Fibroblast of skin of scalp (primary cell): ENCODE measurements at regions not wholly inside any gene's neighbourhood (a gene's known extent, or its start where the extent isn't known, plus 50 kb on each side); places are given as distances from the start of the nearest gene placed in this dataset.
A peak's percentile ranks its signal among the peaks of the same experiment; 100 is the strongest.
"Not testable (repeated sequence)": the region's sequence is repeated elsewhere in the genome, so short reads cannot be mapped to it uniquely, and the experiment has no call there.

Source experiments
- DNase-seq: peaks from one replicate; pipeline ENCODE4 v3.0.0-alpha.2; 2013

DNA sequence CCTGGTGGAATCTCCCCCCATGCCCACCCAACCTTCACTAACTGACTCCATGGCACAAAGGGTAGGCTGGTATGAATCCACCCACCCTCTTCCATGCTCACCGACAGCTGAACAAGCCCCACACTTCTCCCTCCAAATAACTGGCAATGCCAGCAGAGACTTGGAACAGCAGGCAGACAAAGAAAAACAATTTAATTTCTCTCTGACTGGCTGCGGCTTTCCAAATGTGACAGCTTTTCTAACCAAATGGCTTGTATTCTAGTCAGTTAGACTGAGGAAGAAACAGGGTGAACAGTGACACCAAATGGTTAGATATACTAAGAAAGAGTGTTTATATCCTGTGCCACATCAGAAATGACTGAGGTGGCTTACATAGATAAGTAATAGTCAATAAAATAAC lies 199.3 kb upstream of the ADAMTS3 start:
- no peak for DNase-seq

DNA sequence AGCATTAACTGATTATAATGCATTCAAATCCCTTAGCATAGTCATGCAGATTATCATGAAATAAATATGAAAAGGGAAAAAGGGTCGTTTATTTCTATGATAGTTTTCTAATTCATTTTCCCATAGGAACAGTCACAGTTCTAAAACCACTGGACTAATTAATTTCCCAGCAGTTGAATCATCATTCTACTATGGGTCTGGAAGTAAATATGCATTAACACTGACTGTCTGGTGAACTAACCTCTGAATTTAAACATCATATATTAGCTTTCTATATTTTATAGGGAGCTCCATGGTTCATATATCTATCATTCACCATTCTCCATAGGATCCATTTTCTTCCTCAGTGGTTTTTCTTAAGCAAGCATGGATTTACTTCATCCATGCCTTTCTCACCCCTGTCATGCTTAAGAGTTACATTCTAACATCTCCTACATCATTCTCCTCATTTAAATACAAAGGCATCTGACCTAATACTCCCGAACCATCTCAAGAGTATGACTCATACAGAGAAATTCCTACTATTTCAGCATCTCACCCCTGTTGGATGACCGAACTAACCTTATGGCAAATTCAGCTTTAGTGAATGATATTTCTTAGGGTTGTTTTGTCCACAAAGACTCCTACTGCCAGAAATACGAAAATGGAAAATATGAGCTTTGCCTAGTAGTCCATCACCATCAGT lies 198.7 kb upstream of the ADAMTS3 start:
- peak; percentile 29 for DNase-seq

DNA sequence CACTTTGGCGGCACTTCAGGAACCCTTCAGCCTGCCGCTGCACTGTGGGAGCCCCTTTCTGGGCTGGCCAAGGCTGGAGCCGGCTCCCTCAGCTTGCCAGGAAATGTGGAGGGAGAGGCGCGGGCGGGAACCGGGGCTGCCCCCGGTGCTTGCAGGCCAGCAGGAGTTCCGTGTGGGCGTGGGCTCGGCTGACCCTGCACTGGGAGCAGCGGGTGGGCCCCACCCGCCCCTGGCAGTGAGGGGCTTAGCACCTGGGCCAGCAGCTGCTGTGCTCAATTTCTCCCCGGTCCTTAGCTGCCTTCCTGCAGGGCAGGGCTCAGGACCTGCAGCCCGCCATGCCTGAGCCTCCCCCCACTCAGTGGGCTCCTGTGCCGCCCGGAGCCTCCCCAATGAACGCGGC lies 196.8 kb upstream of the ADAMTS3 start:
- DNase-seq: not testable (repeated sequence)

DNA sequence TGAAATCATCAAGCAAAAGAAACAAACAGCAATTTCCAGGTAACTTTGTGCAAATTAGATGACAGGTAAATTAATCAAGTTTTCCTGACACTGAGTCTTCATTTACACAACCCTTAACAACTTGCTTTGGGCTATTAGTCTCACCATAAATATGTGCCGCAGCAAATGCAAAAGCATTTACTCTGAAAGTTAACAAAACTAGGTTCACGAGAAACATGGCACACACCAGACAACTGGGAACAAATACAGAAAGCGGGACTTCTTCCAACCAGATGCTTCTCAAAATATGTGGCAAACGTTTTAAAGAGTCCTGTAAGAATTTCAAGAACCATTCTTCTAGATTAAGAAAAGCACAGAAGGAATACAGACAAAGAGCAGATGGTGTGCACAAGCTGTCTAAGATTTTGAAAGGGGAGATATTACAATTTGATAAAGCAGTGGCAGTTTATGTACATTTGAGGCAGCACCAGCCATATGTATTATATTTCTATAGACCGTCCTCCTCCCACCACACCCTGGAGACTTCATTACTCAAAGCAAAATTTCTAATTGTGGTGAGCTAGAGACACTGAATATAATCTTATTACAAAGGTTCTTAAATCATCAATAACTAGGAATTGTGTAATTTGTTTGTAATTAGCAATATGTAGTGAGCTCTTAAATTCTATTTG lies 192.5 kb upstream of the ADAMTS3 start:
- DNase-seq: no peak

DNA sequence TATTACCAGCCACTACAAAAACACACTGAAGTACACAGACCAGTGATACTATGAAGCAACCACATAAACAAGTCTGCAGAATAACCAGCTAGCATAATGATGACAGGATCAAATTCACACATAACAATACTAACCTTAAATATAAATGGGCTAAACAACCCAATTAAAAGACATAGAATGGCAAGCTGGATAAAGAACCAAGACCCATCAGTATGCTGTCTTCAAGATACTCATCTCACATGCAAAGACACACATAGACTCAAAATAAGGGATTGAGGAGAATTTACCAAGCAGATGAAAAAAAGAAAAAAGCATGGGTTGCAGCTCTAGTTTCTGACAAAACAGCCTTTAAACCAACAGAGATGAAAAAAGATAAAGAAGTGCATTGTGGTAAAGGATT lies 184.4 kb upstream of the ADAMTS3 start:
- not testable (repeated sequence) for DNase-seq

DNA sequence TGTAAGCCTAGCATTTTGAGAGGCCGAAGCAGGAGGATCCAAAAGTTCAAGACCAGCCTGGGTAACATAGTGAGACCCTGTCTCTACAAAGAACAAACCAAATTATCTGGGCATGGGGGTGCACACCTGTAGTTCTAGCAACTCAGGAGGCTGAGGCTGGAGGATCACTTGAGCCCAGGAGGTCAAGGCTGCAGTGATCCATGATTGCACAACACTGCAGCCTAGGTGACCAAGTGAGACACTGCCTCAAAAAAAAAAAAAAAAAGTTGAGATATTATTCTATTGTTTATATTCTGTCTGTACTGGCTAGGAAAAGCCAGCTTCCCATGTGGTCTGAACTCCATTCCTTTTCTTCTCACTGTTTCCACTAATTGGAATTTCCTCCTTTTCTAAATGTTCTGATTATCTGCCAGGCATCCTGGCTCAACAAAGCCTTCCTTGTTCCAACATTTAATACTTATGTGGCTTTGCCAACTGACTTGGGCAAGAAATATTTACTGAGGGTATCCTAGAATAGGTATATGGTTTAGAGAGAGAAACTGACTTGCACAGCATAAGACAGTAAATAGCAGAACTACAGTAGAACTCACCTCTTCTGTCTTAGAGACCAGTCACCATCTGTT lies 175.2 kb upstream of the ADAMTS3 start:
- no peak for DNase-seq

DNA sequence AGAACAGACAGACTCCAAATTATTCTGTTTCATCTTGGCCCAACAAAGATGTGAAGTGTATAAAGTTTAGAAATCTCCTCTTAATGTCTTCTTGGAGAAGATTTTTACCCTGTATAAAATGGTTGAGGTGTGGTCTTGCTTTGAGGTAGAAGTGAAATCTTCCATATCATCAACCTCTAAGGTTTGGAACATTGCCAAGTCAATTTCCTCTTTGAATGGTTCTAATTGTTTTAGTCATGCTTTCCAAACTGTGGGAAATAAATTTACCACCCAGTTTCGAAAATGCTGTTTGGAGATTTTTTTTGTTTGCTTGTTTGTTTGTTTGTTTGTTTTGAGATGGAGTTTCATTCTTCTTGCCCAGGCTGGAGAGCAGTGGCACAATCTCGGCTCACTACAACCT lies 174.1 kb upstream of the ADAMTS3 start:
- no peak for DNase-seq

DNA sequence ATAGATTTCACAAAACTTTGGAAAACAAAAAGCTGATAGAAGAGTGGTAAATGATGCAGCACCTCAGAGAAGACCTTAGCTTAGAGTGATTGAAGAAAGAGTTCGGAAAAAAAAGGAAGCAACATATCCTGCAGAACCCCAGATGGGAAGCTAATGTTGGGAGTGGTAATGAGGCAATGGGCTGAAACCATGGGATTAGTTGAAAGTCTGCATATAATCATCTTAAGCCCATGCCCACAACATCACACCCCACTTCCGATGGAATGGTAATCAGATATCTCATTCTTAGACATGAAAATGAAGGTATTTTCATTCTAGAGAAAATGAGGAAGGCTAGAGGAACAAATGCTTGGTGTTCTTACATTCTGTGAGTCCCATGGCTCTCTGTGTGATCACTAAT lies 146.3 kb upstream of the ADAMTS3 start:
- no peak for DNase-seq

DNA sequence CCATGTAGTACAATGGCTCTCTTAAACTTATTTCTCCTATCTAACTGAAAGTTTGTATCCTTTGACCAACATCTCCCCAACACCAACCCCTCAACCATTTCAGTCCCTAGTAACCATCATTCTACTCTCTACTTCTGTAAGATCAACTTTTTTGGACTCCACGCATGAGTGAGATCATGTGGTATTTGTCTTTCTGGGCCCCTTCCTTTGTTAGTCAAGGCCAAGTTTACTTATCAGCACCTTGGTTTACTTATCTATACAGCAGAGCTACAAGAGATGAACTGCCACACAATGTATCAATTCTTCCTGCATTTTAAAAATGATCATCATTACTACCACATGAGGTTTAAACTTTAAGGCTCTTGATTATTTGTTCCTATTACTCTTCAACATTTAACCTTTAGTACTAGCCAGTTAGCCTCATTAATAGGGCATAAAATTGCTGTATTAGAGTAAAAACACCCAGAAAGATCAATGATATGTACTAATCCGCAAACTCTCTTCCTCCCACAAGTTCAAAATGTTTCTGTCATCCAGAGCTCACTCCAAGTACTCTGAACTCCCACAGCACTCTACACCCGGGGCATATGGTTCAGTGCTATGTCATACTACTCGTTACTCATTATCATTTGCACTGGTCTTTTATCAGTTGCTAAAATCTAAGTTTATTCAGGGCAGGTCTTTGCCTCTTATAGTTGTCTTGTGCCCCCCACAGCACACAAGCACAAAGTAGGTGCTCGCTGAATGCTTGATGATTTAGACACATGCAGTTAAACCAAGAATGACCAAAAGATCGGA lies 145.7 kb upstream of the ADAMTS3 start:
- DNase-seq: no peak

DNA sequence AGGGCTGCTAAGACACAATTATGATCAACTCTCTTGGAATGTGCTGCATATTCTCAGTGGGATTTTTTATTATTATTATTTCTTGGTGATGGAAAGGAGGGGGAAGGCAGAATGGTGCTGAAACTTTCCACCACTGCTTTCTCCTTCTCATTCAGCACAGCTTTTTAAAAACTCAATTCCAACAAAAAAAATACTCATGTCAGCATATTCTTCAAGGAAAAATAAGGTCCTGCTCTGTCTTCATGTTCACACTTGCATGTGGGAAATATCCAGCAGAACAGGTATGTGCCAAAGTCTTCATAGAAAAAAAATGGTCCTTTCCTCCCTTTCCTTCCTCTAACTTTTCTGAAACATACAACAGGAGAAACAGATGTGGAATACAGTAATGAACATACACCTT lies 144.0 kb upstream of the ADAMTS3 start:
- DNase-seq: no peak

DNA sequence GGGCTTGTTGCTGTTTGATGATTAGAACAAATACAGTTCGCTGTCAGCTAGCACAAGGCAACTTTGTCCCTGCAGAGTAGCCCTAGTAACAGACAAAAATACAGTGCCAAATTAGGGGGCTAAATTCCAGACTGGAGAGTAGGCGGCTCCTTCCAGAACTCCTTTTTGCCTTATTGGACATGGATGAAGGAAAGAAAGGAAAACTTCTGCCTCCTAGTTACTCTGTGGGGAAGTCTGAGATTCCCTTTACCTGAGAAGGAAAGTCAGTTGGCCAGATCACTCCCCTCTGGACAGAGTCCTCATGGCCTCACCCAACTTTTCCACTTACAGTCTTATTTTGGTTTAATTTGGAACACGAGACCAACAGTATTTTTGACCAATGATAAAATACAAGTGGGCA lies 140.5 kb upstream of the ADAMTS3 start:
- DNase-seq: no peak

DNA sequence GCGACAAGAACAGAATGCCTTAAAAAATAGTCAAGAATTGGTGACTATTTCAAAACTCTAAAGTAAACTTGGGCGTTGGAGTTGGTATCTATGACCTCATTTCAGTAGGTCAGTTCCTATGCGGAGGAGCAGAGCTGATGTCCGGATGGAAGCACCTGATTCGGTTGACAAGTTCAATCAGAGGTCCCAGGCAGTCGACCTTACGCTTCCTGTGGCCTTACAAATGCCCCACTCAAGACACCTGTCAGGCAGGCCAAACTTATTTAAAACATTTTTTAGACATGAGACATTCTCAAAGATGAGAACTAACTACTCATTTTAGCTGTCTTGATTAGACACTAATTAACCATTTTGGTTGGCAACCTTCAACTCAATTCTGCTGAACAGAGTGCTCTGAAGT lies 137.7 kb upstream of the ADAMTS3 start:
- no peak for DNase-seq

DNA sequence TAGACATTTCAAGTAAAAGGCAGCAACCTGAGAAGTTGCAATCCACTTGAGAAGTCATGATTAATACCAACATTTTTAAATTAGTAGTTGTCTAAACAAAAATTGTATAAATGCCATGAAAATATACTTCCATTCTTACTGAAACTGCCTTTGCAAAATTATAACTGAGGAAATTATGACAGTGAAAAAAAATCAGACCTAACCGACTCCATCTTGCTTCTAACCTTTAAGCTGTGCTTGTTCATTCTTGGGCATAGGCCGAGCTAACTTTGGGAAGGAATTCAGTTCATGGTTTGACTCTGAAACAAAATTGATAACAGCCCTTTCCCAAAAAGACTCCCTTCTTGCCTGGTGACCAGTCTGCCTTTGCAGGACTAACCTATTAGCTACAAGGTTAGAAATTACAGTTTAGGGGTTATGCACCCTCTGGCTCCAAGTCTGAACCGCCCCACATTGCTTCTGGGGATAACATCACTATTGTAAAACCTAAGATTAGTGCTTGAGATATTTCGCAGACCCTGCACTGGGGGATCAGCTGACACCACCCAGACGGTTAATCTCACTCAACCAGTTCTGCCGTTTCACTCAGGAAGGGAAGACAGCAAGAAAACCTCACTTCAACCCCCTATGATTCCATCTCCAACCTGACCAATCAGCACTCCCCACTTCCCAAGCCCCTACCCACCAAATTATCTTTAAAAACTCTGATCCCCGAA lies 136.1 kb upstream of the ADAMTS3 start:
- DNase-seq: not testable (repeated sequence)

DNA sequence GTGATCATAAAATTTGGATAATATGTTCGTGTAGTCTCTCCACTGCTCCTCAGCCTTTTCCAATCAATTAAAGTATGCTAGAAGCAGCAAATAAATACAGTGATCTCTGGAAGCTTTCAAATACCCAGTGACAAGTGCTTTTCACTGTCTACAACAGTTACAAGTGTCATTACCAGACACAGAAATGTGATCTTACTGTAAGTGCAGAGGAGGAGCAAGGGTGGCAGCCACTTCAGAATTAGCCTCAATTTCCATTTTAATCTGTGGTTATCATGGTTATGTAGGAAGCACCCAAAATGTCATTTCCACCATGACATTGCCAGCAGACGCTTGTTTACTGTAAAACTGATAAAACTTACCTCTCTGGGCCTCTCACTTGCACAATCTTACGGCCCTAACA lies 133.9 kb upstream of the ADAMTS3 start:
- DNase-seq: no peak

DNA sequence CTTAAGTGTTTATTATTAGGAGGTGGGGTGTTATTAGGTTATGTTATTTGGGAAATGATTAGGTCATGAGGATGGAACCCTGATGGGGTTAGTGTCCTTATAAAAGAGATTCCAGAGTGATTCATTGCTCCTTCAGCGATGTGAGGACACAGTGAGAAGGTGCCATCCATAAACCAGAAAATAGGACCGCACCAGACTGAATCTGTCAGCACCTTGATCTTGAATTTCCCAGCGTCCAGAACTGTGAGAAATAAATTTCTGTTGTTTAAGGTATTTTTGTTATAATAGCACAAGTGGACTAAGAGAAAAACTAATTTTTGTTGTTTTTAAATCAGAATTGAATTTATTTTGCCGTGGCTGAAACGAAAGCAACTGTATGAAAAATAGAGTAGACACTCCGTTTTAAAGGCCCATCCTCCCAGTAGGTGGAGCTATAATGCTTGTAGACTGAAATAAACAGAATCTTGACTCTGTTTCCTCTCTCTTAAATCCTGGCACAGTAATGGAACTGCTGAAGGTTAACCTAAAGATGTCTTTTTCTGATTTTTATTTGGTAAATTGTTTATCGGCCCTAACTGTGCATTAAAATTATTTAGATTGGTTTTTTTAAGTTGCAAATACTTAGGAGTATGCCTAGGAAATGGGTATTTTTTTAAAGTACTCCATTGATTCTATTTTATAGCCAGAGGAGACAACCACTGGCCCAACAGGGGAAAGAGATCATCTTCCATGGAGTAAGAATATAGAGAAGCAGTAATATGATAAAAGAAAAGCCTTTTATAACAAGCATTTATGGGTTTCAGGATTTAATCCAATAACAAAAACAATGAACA lies 133.2 kb upstream of the ADAMTS3 start:
- peak; percentile 56 for DNase-seq

DNA sequence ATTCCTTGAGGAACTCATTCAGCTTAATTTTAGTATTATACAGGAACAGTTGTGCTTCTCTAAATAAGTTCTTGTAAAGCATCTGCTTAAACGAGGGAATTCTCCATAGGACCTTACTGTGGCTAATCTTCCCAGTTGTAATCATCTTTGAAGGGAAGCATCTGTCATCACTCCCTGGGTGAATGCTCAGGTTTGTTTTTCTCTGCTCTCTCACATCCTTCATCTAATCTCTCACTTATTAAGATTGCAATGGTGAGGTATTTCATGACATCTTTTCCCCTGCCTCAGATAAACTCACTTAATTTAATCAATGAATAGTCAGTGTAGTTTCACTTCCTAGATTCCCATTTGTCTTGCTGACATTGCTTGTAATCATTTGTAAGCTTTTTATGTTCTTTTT lies 121.8 kb upstream of the ADAMTS3 start:
- DNase-seq: no peak

DNA sequence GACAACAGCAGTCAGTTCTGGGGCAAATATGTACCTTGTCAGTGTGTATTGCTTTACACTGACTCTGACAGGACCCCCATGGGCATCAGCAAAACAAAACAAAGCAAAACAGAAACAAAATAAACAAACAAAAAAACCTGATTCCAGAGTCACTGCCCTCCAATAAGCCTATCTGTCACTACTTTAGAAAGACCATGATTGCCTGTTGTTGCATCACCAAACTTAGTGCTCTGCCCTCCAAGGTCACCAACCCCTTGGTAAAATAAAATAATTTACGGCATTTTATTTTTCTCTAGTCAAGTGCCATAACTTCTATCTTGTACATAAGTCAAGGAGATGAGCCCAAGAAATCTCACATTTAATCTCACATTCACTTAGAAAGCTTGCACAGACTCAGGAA lies 120.9 kb upstream of the ADAMTS3 start:
- no peak for DNase-seq

DNA sequence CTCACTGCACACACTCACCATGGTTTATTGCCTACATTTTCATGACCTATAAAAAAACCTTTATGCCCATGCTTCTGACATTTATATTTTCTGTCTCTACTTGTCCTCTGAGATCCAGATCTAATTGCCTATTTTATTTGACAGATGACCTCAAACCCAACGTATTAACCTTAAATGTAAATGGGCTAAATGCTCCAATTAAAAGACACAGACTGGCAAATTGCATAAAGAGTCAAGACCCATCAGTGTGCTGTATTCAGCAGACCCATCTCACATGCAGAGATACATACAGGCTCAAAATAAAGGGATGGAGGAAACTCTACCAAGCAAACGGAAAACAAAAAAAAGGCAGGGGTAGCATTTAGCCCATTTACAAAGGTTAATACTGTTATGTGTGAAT lies 117.4 kb upstream of the ADAMTS3 start:
- DNase-seq: not testable (repeated sequence)

DNA sequence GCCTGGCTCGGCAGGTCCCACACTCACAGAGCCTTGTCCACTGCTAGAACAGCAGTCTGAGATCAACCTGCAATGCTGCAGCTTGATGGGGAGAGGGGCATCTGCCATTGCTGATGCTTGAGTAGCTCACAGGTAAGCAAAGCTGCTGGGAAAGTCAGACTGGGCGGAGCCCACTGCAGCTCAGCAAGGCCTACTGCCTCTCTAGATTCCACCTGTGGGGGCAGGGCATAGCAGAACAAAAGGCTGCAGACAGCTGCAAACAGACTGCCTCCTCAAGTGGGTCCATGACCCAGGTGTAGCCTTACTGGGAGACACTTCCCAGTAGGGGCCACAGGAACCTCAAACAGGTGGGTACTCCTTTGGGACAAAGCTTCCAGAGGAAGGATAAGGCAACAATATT lies 110.6 kb upstream of the ADAMTS3 start:
- no peak for DNase-seq

DNA sequence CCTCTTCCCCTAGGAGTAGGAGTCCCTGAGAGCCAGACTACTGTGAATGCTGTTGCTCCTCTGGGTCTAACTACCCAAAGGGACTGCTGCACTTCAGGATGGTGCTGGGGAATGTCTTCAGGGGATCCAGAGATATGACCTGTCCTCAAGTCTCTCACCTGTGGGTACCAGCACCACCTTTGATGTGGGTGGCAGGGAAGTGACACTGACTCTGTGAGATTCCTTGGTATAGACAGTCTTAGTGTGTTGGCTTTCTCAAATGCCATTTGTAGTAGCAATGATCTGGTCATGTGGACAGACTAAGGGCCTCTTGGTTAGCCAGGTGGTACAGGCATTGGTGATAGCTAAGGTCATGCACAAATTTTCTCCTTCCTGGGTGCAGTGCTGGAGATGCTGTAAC lies 108.9 kb upstream of the ADAMTS3 start:
- DNase-seq: no peak

DNA sequence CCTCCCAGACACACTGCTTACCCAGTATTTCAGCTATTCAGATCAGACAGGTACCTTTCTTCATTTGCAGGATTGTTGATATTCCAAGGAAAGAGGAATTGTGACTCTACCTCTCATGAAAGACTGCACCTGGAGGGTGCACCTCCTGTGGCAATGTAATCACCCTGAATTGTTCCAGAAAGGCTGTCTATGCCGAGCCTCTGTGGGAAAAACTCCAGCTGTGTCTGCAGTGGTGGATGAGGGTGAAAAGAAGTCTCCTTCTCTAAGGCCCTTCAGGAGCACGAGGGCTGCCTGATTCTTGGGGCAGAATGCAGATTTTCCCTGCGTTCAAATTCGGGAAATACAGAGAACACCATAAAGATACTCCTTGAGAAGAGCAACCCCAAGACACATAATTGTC lies 108.2 kb upstream of the ADAMTS3 start:
- DNase-seq: no peak

DNA sequence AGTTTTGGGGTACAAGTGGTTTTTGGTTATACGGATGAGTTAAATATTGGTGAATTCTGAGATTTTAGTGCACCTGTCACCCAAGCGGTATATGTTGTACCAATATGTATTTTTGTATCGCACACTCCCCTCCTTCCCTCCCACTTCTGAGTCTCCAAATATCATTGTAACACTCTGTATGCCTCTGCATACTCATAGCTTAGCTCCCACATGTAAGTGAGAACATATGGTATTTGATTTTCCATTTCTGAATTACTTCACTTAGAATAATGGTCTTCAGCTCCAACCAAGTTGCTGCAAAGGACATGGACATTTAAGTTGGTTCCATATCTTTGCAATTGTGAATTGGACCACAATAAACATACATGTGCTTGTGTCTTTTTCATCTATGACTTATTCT lies 103.0 kb upstream of the ADAMTS3 start:
- DNase-seq: no peak
